Mucosa of descending colon (tissue), 3 donors: ENCODE measurements at regions not wholly inside any gene's neighbourhood (a gene's known extent, or its start where the extent isn't known, plus 50 kb on each side); places are given as distances from the start of the nearest gene placed in this dataset.
"Not testable (repeated sequence)": the region's sequence is repeated elsewhere in the genome, so short reads cannot be mapped to it uniquely, and the experiment has no call there.

ENCODE experiments used
- ATAC-seq: fragments of 200-7000 bp; cut with Tn5 transposase; one replicate; pipeline ENCODE4 v1.9.1; 2020; ENCODE audit warnings: mild to moderate bottlenecking, moderate library complexity
- DNase-seq, 3 donors: peaks; one replicate each; pipeline ENCODE4 v3.0.0-alpha.2; 2020
- H3K36me3 ChIP-seq: fragments of 200-600 bp; one replicate; pipeline ENCODE4 v1.8.0; 2021; ENCODE audit warnings: low read depth, mild to moderate bottlenecking
- H3K4me1 ChIP-seq: fragments of 200-600 bp; one replicate; pipeline ENCODE4 v1.8.0; 2021; ENCODE audit warnings: low read depth, mild to moderate bottlenecking
- H3K4me3 ChIP-seq: fragments of 200-600 bp; one replicate; pipeline ENCODE4 v1.8.0; 2021; ENCODE audit warnings: mild to moderate bottlenecking
- H3K9me3 ChIP-seq: fragments of 200-600 bp; one replicate; pipeline ENCODE4 v1.8.0; 2021; ENCODE audit warnings: mild to moderate bottlenecking
- intact Hi-C, 2 donors: fragments of 100-400 bp; cut with DNase I in 1 of 2; cut with micrococcal nuclease in 1 of 2; formaldehyde crosslinking; loops; one replicate each; pipeline versions ENCODE4 v1.11.0 to v1.11.1; 2022; cut with DNase I, micrococcal nuclease
- TF ChIP-seq, protein P1 (sequence below): fragments of 200-600 bp; IDR thresholded peaks from one replicate; pipeline ENCODE4 v1.8.0; 2022; ENCODE audit warnings: antibody characterized with exemption, mild to moderate bottlenecking
- donor health status: DM: no; HTN: no; CAD: no; lungs with moderate emphysema.
- donor health status: DM: no; HTN: no; CAD: no.
- donor health status: DM: no; HTN: yes; CAD: no.

DNA sequence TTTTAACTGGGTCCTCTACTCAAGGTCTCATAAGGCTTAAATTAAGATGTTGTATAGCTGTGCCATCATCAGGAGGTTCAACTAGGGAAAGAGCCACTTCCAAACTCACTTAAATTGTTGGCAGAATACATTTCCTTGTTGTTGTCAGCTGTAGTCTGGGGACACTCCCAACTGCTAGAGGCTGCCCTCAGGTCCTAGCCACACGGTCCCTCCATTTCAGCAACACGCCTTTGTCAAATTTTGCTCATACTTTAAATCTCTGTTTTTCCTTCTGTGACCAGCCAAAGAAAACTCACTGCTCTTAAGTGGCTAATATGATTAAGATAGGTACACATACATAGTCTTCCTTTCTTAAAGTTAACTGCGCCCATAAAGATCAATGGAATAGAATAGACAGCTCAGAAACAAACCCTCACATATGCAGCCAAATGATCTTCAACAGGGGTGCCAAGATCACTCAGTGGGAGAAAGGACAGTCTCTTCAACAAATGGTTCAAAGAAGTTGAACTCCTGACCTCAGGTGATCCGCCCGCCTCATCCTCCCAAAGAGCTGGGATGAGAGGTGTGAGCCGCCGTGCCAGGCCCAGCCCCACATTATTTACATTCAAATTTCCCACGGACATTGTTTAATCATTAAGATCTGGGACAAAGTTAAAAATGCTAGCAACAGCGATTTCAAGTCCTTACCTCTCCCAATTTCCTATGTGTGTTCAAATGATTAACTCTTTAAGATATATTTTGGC, 76.4 kb upstream of the ELOVL5 start:
- Histone ChIP-seq H3K4me1 (no peaks in the 10 kb centered on the region), H3K36me3 (no peaks in the 10 kb centered on the region), H3K4me3 (no peak overlapping the region), H3K9me3 (no peaks in the 10 kb centered on the region)
- TF ChIP-seq, protein P1, sequence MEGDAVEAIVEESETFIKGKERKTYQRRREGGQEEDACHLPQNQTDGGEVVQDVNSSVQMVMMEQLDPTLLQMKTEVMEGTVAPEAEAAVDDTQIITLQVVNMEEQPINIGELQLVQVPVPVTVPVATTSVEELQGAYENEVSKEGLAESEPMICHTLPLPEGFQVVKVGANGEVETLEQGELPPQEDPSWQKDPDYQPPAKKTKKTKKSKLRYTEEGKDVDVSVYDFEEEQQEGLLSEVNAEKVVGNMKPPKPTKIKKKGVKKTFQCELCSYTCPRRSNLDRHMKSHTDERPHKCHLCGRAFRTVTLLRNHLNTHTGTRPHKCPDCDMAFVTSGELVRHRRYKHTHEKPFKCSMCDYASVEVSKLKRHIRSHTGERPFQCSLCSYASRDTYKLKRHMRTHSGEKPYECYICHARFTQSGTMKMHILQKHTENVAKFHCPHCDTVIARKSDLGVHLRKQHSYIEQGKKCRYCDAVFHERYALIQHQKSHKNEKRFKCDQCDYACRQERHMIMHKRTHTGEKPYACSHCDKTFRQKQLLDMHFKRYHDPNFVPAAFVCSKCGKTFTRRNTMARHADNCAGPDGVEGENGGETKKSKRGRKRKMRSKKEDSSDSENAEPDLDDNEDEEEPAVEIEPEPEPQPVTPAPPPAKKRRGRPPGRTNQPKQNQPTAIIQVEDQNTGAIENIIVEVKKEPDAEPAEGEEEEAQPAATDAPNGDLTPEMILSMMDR, result no peak
- ATAC-seq (no peak), DNase-seq (no peak)
- intact Hi-C loops, result no loop called here

DNA sequence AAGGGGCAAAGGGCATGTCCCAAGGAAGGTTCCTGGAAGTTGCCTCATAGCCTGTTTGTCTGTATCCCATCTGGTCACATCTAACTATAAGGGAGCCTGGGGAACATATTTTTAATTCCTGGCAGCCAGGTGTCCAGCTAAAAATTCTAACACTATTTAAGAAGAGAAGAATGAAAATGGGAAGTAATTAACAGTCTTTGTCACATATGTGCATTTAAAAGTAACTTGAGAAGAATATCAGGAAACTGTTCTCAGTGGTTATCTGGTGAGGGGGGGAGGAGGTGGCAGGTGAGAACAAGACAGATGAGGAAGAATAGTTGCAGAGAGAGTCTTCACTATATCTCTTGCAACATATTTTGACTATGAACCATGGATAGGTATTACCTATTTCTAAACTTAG, 75.5 kb upstream of the ELOVL5 start:
- no peak for ATAC-seq
- no peaks in the 10 kb centered on the region for H3K4me1 ChIP-seq
- intact Hi-C loops, result no loop called here
- H3K9me3 ChIP-seq, result no peaks in the 10 kb centered on the region
- no peaks in the 10 kb centered on the region for H3K36me3 ChIP-seq
- no peak overlapping the region for H3K4me3 ChIP-seq
- TF ChIP-seq, protein P1, result no peak
- no peak for DNase-seq

DNA sequence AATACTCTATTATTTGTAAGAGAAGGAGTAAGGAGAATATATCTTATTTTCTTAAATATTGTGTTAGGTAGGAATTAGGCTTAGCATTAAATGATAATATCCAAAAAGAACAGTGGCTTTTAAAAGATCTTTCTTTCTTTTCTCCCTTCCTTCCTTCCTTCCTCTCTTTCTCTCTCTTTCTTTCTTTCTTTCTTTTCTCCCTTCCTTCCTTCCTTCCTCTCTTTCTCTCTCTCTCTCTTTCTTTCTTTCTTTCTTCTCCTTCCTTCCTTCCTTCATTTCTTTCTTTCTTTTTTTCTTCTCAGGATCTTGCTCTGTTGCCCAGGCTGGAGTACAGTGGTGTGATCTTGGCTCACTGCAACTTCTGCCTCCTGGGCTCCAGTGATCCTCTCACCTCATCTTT, 74.8 kb upstream of the ELOVL5 start:
- H3K9me3 ChIP-seq, intact Hi-C loops, H3K4me1 ChIP-seq, H3K4me3 ChIP-seq, ATAC-seq, DNase-seq, H3K36me3 ChIP-seq: not testable (repeated sequence)

DNA sequence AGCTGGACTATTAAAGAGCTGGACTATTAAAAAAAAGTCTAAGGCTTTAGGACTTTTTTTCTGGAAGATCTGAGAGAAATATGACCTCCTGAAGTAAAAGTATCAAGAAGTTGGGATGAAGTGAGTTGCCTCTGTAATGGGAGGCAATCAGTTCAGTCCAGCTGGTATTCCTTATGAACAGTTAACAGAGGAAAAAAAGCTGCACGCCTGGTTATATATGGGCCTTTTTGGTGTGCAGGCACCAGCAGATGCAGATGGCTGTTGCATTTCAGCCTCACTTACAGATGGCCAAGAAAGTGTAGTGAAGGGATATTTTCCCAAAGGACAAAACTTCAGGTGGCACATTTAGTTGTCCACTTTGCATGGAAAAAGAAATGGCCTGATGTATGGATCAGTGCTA, 70.3 kb upstream of the ELOVL5 start:
- no peaks in the 10 kb centered on the region for H3K9me3 ChIP-seq
- ATAC-seq (no peak), DNase-seq (no peak)
- H3K36me3 ChIP-seq, result no peaks in the 10 kb centered on the region
- TF ChIP-seq, protein P1, result no peak
- intact Hi-C loops, result loop anchor here in 1 of 2 donors (10.0 kb wide), 1 partner anchor 244 kb away; no protein-coding TSS in a partner anchor
- H3K4me3 ChIP-seq, result no peak overlapping the region
- no peaks in the 10 kb centered on the region for H3K4me1 ChIP-seq

DNA sequence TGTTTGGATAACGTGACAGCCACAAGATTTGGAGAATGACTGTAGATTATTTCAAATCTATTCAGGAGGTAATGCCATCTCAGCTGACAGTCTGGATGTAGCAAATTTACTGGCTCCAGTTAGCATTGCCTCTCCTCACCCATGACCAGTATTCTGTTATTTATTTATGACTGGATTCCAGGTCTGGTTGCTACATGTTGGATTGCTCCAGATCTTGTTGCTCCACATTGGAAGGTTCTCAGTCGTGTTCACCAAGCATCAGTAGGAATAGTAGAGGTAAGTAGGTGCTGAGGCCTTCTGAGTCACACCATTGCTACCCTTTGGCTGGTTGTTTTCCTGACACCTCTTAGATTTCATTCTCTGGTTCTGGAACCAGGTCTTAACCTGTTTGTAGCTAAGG, 69.5 kb upstream of the ELOVL5 start:
- TF ChIP-seq, protein P1, result no peak
- H3K4me1 ChIP-seq, result no peaks in the 10 kb centered on the region
- no peak overlapping the region for H3K4me3 ChIP-seq

DNA sequence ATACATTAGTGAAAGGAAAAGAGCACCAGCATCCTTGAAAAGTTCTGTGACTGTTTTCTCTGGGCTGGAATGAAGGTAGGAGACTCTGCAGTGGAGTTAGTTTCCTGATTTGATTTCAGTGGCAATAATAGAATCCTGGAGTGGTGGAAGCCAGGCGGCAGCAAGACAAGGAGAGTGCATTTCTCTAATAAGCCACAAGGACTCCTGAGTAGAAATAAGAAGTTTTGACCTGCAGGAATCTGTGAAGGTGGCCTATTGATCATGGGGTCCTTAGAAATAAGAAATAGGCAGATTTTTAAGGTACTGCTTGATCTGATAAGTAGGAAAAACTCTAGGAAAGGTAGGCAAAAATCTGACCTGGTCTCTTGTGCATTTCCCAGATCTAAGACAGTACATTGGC, 68.4 kb upstream of the ELOVL5 start:
- Histone ChIP-seq H3K9me3 (no peaks in the 10 kb centered on the region), H3K4me1 (no peaks in the 10 kb centered on the region), H3K4me3 (no peak overlapping the region), H3K36me3 (no peaks in the 10 kb centered on the region)
- ATAC-seq (no peak), DNase-seq (no peak)
- TF ChIP-seq, protein P1, result no peak
- intact Hi-C loops, result loop anchor here in 1 of 2 donors (10.0 kb wide), 1 partner anchor 242 kb away; no protein-coding TSS in a partner anchor

More for the DNA sequence above, 69.5 kb upstream of the ELOVL5 start:
- ATAC-seq (no peak), DNase-seq (no peak)
- Histone ChIP-seq H3K9me3 (no peaks in the 10 kb centered on the region), H3K36me3 (no peaks in the 10 kb centered on the region)
- intact Hi-C loops, result loop anchor here in 1 of 2 donors (10.0 kb wide), 1 partner anchor 243 kb away; no protein-coding TSS in a partner anchor
